NK-92 treated with Interleukin-12 subunit alpha and Interleukin-12 subunit beta, amount 100 ng/mL, for 24 hours (cell line): ENCODE measurements at regions not wholly inside any gene's neighbourhood (a gene's known extent, or its start where the extent isn't known, plus 50 kb on each side); places are given as distances from the start of the nearest gene placed in this dataset.

Source experiments
- DNase-seq: peaks from one replicate; lab custom pipeline; 2025; lab: John Stamatoyannopoulos, UW

- DNase-seq: no peak
Observed at GRCh38 chr15:47470983-47471382, 246.3 kb upstream of the SEMA6D start.

- DNase-seq: no peak
Observed at GRCh38 chr15:47473106-47473725, 244.1 kb upstream of the SEMA6D start.

- no peak for DNase-seq
Observed at GRCh38 chr15:47473832-47474231, 243.5 kb upstream of the SEMA6D start.

GRCh38 chr15:47475336-47475735 is 242.0 kb upstream of the SEMA6D start:
- no peak for DNase-seq

- DNase-seq: no peak
Observed at GRCh38 chr15:47477341-47477740, 240.0 kb upstream of the SEMA6D start.

GRCh38 chr15:47484059-47484458 is 233.2 kb upstream of the SEMA6D start:
- DNase-seq: no peak

- no peak for DNase-seq
Observed at GRCh38 chr15:47484997-47485396, 232.3 kb upstream of the SEMA6D start.

- no peak for DNase-seq
Observed at GRCh38 chr15:47485419-47485818, 231.9 kb upstream of the SEMA6D start.

- DNase-seq: no peak
Observed at GRCh38 chr15:47486040-47486439, 231.3 kb upstream of the SEMA6D start.

GRCh38 chr15:47492195-47492594 is 225.1 kb upstream of the SEMA6D start:
- DNase-seq: no peak

GRCh38 chr15:47493357-47494247 is 223.7 kb upstream of the SEMA6D start:
- no peak for DNase-seq

GRCh38 chr15:47496343-47497185 is 220.7 kb upstream of the SEMA6D start:
- DNase-seq: no peak

- no peak for DNase-seq
Observed at GRCh38 chr15:47500842-47501241, 216.5 kb upstream of the SEMA6D start.

GRCh38 chr15:47502041-47502440 is 215.3 kb upstream of the SEMA6D start:
- no peak for DNase-seq

GRCh38 chr15:47503876-47504275 is 213.4 kb upstream of the SEMA6D start:
- no peak for DNase-seq

GRCh38 chr15:47504624-47505256 is 212.6 kb upstream of the SEMA6D start:
- no peak for DNase-seq

GRCh38 chr15:47505712-47506328 is 211.5 kb upstream of the SEMA6D start:
- DNase-seq: no peak

GRCh38 chr15:47506329-47507100 is 210.8 kb upstream of the SEMA6D start:
- DNase-seq: no peak

- no peak for DNase-seq
Observed at GRCh38 chr15:47507221-47507985, 209.9 kb upstream of the SEMA6D start.

- no peak for DNase-seq
Observed at GRCh38 chr15:47511261-47511660, 206.0 kb upstream of the SEMA6D start.
